ENCODE measurements at regions not wholly inside any gene's neighbourhood (a gene's known extent, or its start where the extent isn't known, plus 50 kb on each side); places are given as distances from the start of the nearest gene placed in this dataset.
"Not testable (repeated sequence)": the region's sequence is repeated elsewhere in the genome, so short reads cannot be mapped to it uniquely, and the experiment has no call there.

- TF ChIP-seq EZH2phosphoT487 (conservative IDR thresholded peaks at IDR 0.05; ENCODE audit: low read length) = no peak
- TF ChIP-seq CTCF (IDR thresholded peaks at IDR 0.05; ENCODE audit: insufficient read depth, low read length, poor library complexity, severe bottlenecking) = no peak
These were observed 105.3 kb upstream of the PIK3R1 start for GRCh38 chr5:68110264-68110663.

GRCh38 chr5:68104217-68104616 lies 111.3 kb upstream of the PIK3R1 start:
- H4K20me1 ChIP-seq (ENCODE audit: low read depth, low read length); H3K4me3 ChIP-seq (ENCODE audit: insufficient read depth, low read length, poor library complexity, severe bottlenecking); H3K9ac ChIP-seq (ENCODE audit: low read length); H3K27me3 ChIP-seq (ENCODE audit: low read length); H3F3A ChIP-seq (ENCODE audit: insufficient read depth); H3K36me3 ChIP-seq (ENCODE audit: low read length); H3K4me2 ChIP-seq (ENCODE audit: low read depth, low read length, poor library complexity, severe bottlenecking); H3K9me3 ChIP-seq (ENCODE audit: insufficient read depth, low read length); H3K9me2 ChIP-seq (replicated peaks; ENCODE audit: insufficient read depth, low read length); H3K27ac ChIP-seq (ENCODE audit: low read depth, low read length); H2AFZ ChIP-seq (ENCODE audit: low read depth, low read length, severe bottlenecking); H3K79me2 ChIP-seq (ENCODE audit: insufficient read depth, low read length): not testable (repeated sequence)

More at GRCh38 chr5:68110264-68110663, 105.3 kb upstream of the PIK3R1 start:
- Histone ChIP-seq H3K9me2 (replicated peaks; ENCODE audit: insufficient read depth, low read length) (no peaks in the 10 kb centered on the region), H3F3A (ENCODE audit: insufficient read depth) (no peaks in the 10 kb centered on the region), H3K4me3 (ENCODE audit: insufficient read depth, low read length, poor library complexity, severe bottlenecking) (no peak overlapping the region), H2AFZ (ENCODE audit: low read depth, low read length, severe bottlenecking) (no peak overlapping the region), H3K4me2 (ENCODE audit: low read depth, low read length, poor library complexity, severe bottlenecking) (no peak overlapping the region), H3K36me3 (ENCODE audit: low read length) (no peaks in the 10 kb centered on the region), H3K9ac (ENCODE audit: low read length) (no peak overlapping the region), H3K27me3 (ENCODE audit: low read length) (no peaks in the 10 kb centered on the region), H3K79me2 (ENCODE audit: insufficient read depth, low read length) (no peaks in the 10 kb centered on the region), H3K9me3 (ENCODE audit: insufficient read depth, low read length) (no peaks in the 10 kb centered on the region), H3K27ac (ENCODE audit: low read depth, low read length) (no peak overlapping the region), H4K20me1 (ENCODE audit: low read depth, low read length) (no peaks in the 10 kb centered on the region)

- not testable (repeated sequence) for H4K20me1 ChIP-seq (ENCODE audit: low read depth, low read length); H2AFZ ChIP-seq (ENCODE audit: low read depth, low read length, severe bottlenecking); H3K4me3 ChIP-seq (ENCODE audit: insufficient read depth, low read length, poor library complexity, severe bottlenecking); H3K9me3 ChIP-seq (ENCODE audit: insufficient read depth, low read length); H3K79me2 ChIP-seq (ENCODE audit: insufficient read depth, low read length); H3K27me3 ChIP-seq (ENCODE audit: low read length); H3F3A ChIP-seq (ENCODE audit: insufficient read depth); H3K27ac ChIP-seq (ENCODE audit: low read depth, low read length); H3K9me2 ChIP-seq (replicated peaks; ENCODE audit: insufficient read depth, low read length); H3K9ac ChIP-seq (ENCODE audit: low read length); H3K36me3 ChIP-seq (ENCODE audit: low read length); H3K4me2 ChIP-seq (ENCODE audit: low read depth, low read length, poor library complexity, severe bottlenecking)
These were observed 112.3 kb upstream of the PIK3R1 start for GRCh38 chr5:68103297-68103696.

- H3K27me3 ChIP-seq (ENCODE audit: low read length) = no peaks in the 10 kb centered on the region
These were observed 116.2 kb upstream of the PIK3R1 start for GRCh38 chr5:68099327-68099726.

More at GRCh38 chr5:68099327-68099726, 116.2 kb upstream of the PIK3R1 start:
- H4K20me1 ChIP-seq (ENCODE audit: low read depth, low read length) = no peaks in the 10 kb centered on the region
- H3F3A ChIP-seq (ENCODE audit: insufficient read depth) = no peaks in the 10 kb centered on the region
- H3K4me2 ChIP-seq (ENCODE audit: low read depth, low read length, poor library complexity, severe bottlenecking) = no peak overlapping the region
- H3K27ac ChIP-seq (ENCODE audit: low read depth, low read length) = no peak overlapping the region
- H3K4me3 ChIP-seq (ENCODE audit: insufficient read depth, low read length, poor library complexity, severe bottlenecking) = no peak overlapping the region
- H3K36me3 ChIP-seq (ENCODE audit: low read length) = no peaks in the 10 kb centered on the region
- H3K9me2 ChIP-seq (replicated peaks; ENCODE audit: insufficient read depth, low read length) = no peaks in the 10 kb centered on the region
- TF ChIP-seq CTCF (IDR thresholded peaks at IDR 0.05; ENCODE audit: insufficient read depth, low read length, poor library complexity, severe bottlenecking) (no peak), EZH2phosphoT487 (conservative IDR thresholded peaks at IDR 0.05; ENCODE audit: low read length) (no peak)
- no peak overlapping the region for H2AFZ ChIP-seq (ENCODE audit: low read depth, low read length, severe bottlenecking)
- no peaks in the 10 kb centered on the region for H3K9me3 ChIP-seq (ENCODE audit: insufficient read depth, low read length)
- H3K79me2 ChIP-seq (ENCODE audit: insufficient read depth, low read length) = no peaks in the 10 kb centered on the region
- H3K9ac ChIP-seq (ENCODE audit: low read length) = no peak overlapping the region
